Endothelial cell of umbilical vein (primary cell): ENCODE measurements at regions not wholly inside any gene's neighbourhood (a gene's known extent, or its start where the extent isn't known, plus 50 kb on each side); places are given as distances from the start of the nearest gene placed in this dataset.

ENCODE experiments used
- BruUV-seq: library from RNA; stranded (reverse); fragments of 400-500 nt; replicated peaks from 2 replicates; lab custom pipeline; 2021; lab: Mats Ljungman, UMichigan
- CTCF ChIA-PET: fragments of 300-600, 350-600 bp; sonication (Branson Sonifier 250); formaldehyde crosslinking; loops from one replicate; lab custom pipeline; 2021; ENCODE audit warnings: antibody characterized with exemption, inconsistent platforms; lab: Charles Lee
- POLR2A ChIA-PET: fragments of 300-600, 350-600 bp; sonication (Branson Sonifier 250); formaldehyde crosslinking; loops from one replicate; lab custom pipeline; 2021; ENCODE audit warnings: antibody characterized with exemption, inconsistent platforms; lab: Charles Lee
- DNase-seq: peaks from one replicate; pipeline ENCODE4 v3.0.0-alpha.2; 2011; ENCODE audit warnings: low read depth, low spot score
- FAIRE-seq: peaks from 2 replicates; lab custom pipeline; 2011; peaks lifted over from hg19 to GRCh38; lab: Jason Lieb, UNC
- H2AFZ ChIP-seq: 2 replicates; pipeline ENCODE4 v1.6.0; 2012; ENCODE audit warnings: low read depth, low read length, control low read depth, inconsistent platforms
- H3K27ac ChIP-seq: 2 replicates; pipeline ENCODE4 v1.5.1; 2011; ENCODE audit warnings: low read depth, mild to moderate bottlenecking, control low read depth, low read length, moderate library complexity; ENCODE audit not compliant: insufficient read depth
- H3K27me3 ChIP-seq, 2 experiments: 2 replicates each; pipeline versions ENCODE4 v1.6.0 to v1.6.1; 2011; ENCODE audit warnings: low read length in 2 of 2, mixed read lengths in 1 of 2; ENCODE audit not compliant: control insufficient read depth in 2 of 2, insufficient read depth in 2 of 2
- H3K36me3 ChIP-seq, 2 experiments: 2 replicates in 1 of 2; 3 replicates in 1 of 2; pipeline ENCODE4 v1.5.1; 2011; ENCODE audit warnings: low read length in 2 of 2, mild to moderate bottlenecking in 1 of 2, moderate library complexity in 1 of 2; ENCODE audit not compliant: control insufficient read depth in 2 of 2, insufficient read depth in 2 of 2; ENCODE audit errors: extremely low read depth in 1 of 2
- H3K4me1 ChIP-seq: 3 replicates; pipeline ENCODE4 v1.5.1; 2011; ENCODE audit warnings: mild to moderate bottlenecking, low read length; ENCODE audit not compliant: control insufficient read depth, insufficient read depth; ENCODE audit errors: extremely low read depth
- H3K4me2 ChIP-seq: 2 replicates; pipeline ENCODE4 v1.6.1; 2011; ENCODE audit warnings: low read length, control low read depth, mixed read lengths; ENCODE audit not compliant: insufficient read depth
- H3K4me3 ChIP-seq, 3 experiments: fragments of 200-600 bp in 1 of 3; sonication (generic), shearing (Covaris generic) in 1 of 3; replicated peaks in 1 of 3; 2 replicates each; pipeline ENCODE4 v1.5.1; 2011 to 2016; ENCODE audit warnings: control low read depth in 3 of 3, low read length in 3 of 3, mild to moderate bottlenecking in 2 of 3, inconsistent platforms in 1 of 3, low read depth in 1 of 3, moderate library complexity in 1 of 3; ENCODE audit not compliant: insufficient read depth in 1 of 3
- H3K79me2 ChIP-seq: 2 replicates; pipeline ENCODE4 v1.6.0; 2012; ENCODE audit warnings: low read length, inconsistent platforms; ENCODE audit not compliant: control insufficient read depth, insufficient read depth
- H3K9ac ChIP-seq: replicated peaks from 2 replicates; pipeline ENCODE3; 2011; ENCODE audit warnings: low read length, control low read depth; ENCODE audit not compliant: insufficient read depth; ENCODE audit errors: extremely low read depth
- H3K9me1 ChIP-seq: replicated peaks from 3 replicates; pipeline ENCODE4 v1.6.0; 2011; ENCODE audit warnings: mild to moderate bottlenecking, low read length; ENCODE audit not compliant: control insufficient read depth, insufficient read depth; ENCODE audit errors: extremely low read depth
- H3K9me3 ChIP-seq: replicated peaks from 2 replicates; pipeline ENCODE4 v1.5.1; 2012; ENCODE audit warnings: low read length, inconsistent platforms; ENCODE audit not compliant: control insufficient read depth, insufficient read depth
- H4K20me1 ChIP-seq: replicated peaks from 2 replicates; pipeline ENCODE3; 2011; ENCODE audit warnings: mild to moderate bottlenecking, low read length; ENCODE audit not compliant: control insufficient read depth, insufficient read depth; ENCODE audit errors: extremely low read depth
- EZH2 ChIP-seq: IDR thresholded peaks from 2 replicates; pipeline ENCODE4 v1.6.1; 2012; ENCODE audit warnings: borderline replicate concordance, low read depth, mild to moderate bottlenecking, moderate library complexity, low read length, inconsistent platforms; ENCODE audit not compliant: severe bottlenecking
- FOS ChIP-seq: IDR thresholded peaks from 2 replicates; pipeline ENCODE4 v1.6.1; 2011; ENCODE audit warnings: mild to moderate bottlenecking, low read length, moderate library complexity, borderline replicate concordance; ENCODE audit not compliant: insufficient read depth
- GATA2 ChIP-seq: IDR thresholded peaks from 2 replicates; pipeline ENCODE4 v1.7.0; 2011; ENCODE audit warnings: low read depth, mild to moderate bottlenecking, moderate library complexity, mixed read lengths, low read length; ENCODE audit not compliant: insufficient read length, insufficient read depth
- JUN ChIP-seq: IDR thresholded peaks from 2 replicates; pipeline ENCODE4 v1.6.1; 2011; ENCODE audit warnings: borderline replicate concordance, low read depth; ENCODE audit not compliant: insufficient read length, insufficient read depth
- MYC ChIP-seq: IDR thresholded peaks from one replicate; pipeline ENCODE4 v1.6.1; 2011; ENCODE audit warnings: mild to moderate bottlenecking, low read depth, low read length
- POLR2A ChIP-seq: IDR thresholded peaks from 2 replicates; pipeline ENCODE4 v1.6.1; 2012; ENCODE audit warnings: low read depth, mild to moderate bottlenecking, control low read depth, low read length
- POLR2AphosphoS5 ChIP-seq: IDR thresholded peaks from 2 replicates; pipeline ENCODE4 v1.6.1; 2012; ENCODE audit warnings: low read depth, mild to moderate bottlenecking, control low read depth, low read length, moderate library complexity; ENCODE audit not compliant: insufficient read depth
- dilution Hi-C: fragments of 300-500 bp; cut with MboI; formaldehyde crosslinking; loops from one replicate; pipeline ENCODE4 v1.15.0; 2019; ENCODE audit warnings: low sequenced_read_pairs; ENCODE audit not compliant: extremely low pct_ligation_motif_present
- intact Hi-C: fragments of 100-400 bp; cut with micrococcal nuclease; formaldehyde crosslinking; loops from one replicate; pipeline ENCODE4 v1.10.0; 2022
- TF ChIP-seq, protein P1 (sequence below), 2 donors: IDR thresholded peaks; 1 replicate in 1 of 2; 2 replicates in 1 of 2; pipeline ENCODE4 v1.5.1; 2011; ENCODE audit warnings: low read length in 2 of 2, mild to moderate bottlenecking in 2 of 2, moderate library complexity in 2 of 2, control low read depth in 1 of 2, inconsistent platforms in 1 of 2, low read depth in 1 of 2; ENCODE audit not compliant: insufficient read depth in 1 of 2; ENCODE audit errors: extremely low read depth in 1 of 2
- TF ChIP-seq, protein P2 (sequence below): IDR thresholded peaks from 2 replicates; pipeline ENCODE4 v1.6.1; 2011; ENCODE audit not compliant: insufficient read depth, insufficient read length

DNA sequence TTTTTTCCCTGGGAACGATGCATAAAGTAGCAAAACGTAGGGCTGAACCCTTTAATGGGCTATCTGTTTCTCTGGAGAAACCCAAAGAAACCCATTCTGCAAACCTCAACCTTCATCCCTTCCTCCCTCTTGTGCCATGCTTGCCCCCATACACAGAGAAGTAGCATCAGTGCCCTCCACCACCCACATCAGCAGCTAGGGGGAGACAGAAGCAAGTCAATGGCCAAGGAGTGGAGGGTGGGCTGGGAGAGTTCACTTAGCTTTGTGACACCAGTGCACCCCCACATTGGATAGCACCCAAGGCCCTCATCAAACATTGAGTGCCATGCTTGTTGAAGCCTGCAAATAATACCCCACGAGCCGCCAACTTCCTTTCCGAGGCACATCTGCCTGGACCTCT is 282.4 kb downstream of the ABCC12 start:
- H3K9me1 ChIP-seq = no peaks in the 10 kb centered on the region
- H3K4me2 ChIP-seq = no peak overlapping the region
- no peak for DNase-seq
- ChIA-PET POLR2A (no interaction called here), CTCF (no interaction called here)
- no peak overlapping the region for H3K27ac ChIP-seq
- intact Hi-C loops = no loop called here
- no peaks in the 10 kb centered on the region for H3K4me1 ChIP-seq
- H3K9ac ChIP-seq = no peak overlapping the region
- H3K27me3 ChIP-seq = no peaks in the 10 kb centered on the region
- no peak overlapping the region for H3K4me3 ChIP-seq
- dilution Hi-C loops = no loop called here
- H3K9me3 ChIP-seq = no peaks in the 10 kb centered on the region
- FAIRE-seq = no peak
- BruUV-seq = no TSS peak
- no peaks in the 10 kb centered on the region for H4K20me1 ChIP-seq
- no peak overlapping the region for H2AFZ ChIP-seq
- H3K79me2 ChIP-seq = no peaks in the 10 kb centered on the region
- H3K36me3 ChIP-seq = no peaks in the 10 kb centered on the region
- TF ChIP-seq GATA2 (no peak), FOS (no peak), EZH2 (no peak)
- TF ChIP-seq, protein P1, sequence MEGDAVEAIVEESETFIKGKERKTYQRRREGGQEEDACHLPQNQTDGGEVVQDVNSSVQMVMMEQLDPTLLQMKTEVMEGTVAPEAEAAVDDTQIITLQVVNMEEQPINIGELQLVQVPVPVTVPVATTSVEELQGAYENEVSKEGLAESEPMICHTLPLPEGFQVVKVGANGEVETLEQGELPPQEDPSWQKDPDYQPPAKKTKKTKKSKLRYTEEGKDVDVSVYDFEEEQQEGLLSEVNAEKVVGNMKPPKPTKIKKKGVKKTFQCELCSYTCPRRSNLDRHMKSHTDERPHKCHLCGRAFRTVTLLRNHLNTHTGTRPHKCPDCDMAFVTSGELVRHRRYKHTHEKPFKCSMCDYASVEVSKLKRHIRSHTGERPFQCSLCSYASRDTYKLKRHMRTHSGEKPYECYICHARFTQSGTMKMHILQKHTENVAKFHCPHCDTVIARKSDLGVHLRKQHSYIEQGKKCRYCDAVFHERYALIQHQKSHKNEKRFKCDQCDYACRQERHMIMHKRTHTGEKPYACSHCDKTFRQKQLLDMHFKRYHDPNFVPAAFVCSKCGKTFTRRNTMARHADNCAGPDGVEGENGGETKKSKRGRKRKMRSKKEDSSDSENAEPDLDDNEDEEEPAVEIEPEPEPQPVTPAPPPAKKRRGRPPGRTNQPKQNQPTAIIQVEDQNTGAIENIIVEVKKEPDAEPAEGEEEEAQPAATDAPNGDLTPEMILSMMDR (IDR thresholded peaks at IDR 0.05; ENCODE audit: extremely low read depth in 1 of 2, insufficient read depth in 1 of 2, low read depth in 1 of 2, low read length in 2 of 2) = peak in 1 of 2 donors; percentile 2
- TF ChIP-seq, protein P2, sequence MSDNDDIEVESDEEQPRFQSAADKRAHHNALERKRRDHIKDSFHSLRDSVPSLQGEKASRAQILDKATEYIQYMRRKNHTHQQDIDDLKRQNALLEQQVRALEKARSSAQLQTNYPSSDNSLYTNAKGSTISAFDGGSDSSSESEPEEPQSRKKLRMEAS = no peak

DNA sequence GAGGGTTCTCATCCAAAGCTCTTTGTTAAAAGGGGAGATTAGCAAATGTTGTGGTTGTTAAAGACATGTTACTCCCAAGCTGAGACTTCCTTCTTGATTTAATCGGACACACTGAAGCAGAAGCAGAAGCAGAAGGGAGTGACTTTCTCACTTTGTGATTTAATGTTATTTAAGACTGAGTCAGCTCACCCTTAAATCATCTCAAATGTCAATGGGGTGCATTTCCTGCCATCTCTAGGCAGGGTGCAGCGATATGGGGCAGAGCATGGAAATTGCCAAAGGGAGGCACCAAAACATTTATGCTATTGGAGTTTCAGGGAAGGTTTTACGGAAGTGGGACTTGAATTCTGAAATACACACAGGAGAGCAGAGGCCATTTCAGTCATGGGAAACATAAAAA is 283.6 kb downstream of the ABCC12 start:
- Histone ChIP-seq H4K20me1 (no peaks in the 10 kb centered on the region), H2AFZ (no peak overlapping the region), H3K79me2 (no peaks in the 10 kb centered on the region), H3K27me3 (no peaks in the 10 kb centered on the region), H3K9ac (no peak overlapping the region), H3K4me1 (no peaks in the 10 kb centered on the region), H3K9me1 (no peaks in the 10 kb centered on the region), H3K4me3 (no peak overlapping the region), H3K36me3 (no peaks in the 10 kb centered on the region), H3K27ac (no peak overlapping the region), H3K9me3 (no peaks in the 10 kb centered on the region), H3K4me2 (no peak overlapping the region)
- DNase-seq = no peak
- dilution Hi-C loops = no loop called here
- intact Hi-C loops = no loop called here
- no peak for FAIRE-seq
- TF ChIP-seq POLR2AphosphoS5 = no peak
- TF ChIP-seq FOS = no peak
- TF ChIP-seq, protein P2 = no peak
- no peak for TF ChIP-seq GATA2
- TF ChIP-seq EZH2 = no peak
- TF ChIP-seq, protein P1 (IDR thresholded peaks at IDR 0.05; ENCODE audit: extremely low read depth in 1 of 2, insufficient read depth in 1 of 2, low read depth in 1 of 2, low read length in 2 of 2) = no peak
- TF ChIP-seq JUN = no peak
- no peak for TF ChIP-seq MYC
- no peak for TF ChIP-seq POLR2A
- POLR2A ChIA-PET = no interaction called here
- no TSS peak for BruUV-seq
- CTCF ChIA-PET = no interaction called here
